A673 (cell line): ENCODE measurements at regions not wholly inside any gene's neighbourhood (a gene's known extent, or its start where the extent isn't known, plus 50 kb on each side); places are given as distances from the start of the nearest gene placed in this dataset.

Source experiments
- CTCF ChIP-seq: fragments of 300-800, 200-600 bp; sonication (generic); conservative IDR thresholded peaks from 2 replicates; pipeline ENCODE4 v1.5.1; 2017; ENCODE audit warnings: low read depth, mild to moderate bottlenecking, antibody characterized with exemption, low read length, moderate library complexity, mixed read lengths
- EZH2 ChIP-seq: fragments of 200-600 bp; sonication (generic); IDR thresholded peaks from 2 replicates; pipeline ENCODE4 v1.6.1; 2017; ENCODE audit warnings: borderline replicate concordance, low read depth, mild to moderate bottlenecking, mixed read lengths, antibody characterized with exemption, low read length; ENCODE audit not compliant: poor library complexity, severe bottlenecking

GRCh38 chr10:129102906-129103693, 363.9 kb upstream of the MGMT start:
- TF ChIP-seq EZH2 (no peak), CTCF (no peak)
